GM19099 (cell line): ENCODE measurements at regions not wholly inside any gene's neighbourhood (a gene's known extent, or its start where the extent isn't known, plus 50 kb on each side); places are given as distances from the start of the nearest gene placed in this dataset.

Experiments used
- POLR2A ChIP-seq: IDR thresholded peaks from 3 replicates; pipeline ENCODE4 v1.6.1; 2011; ENCODE audit warnings: low read depth; ENCODE audit not compliant: insufficient read length; ENCODE audit errors: extremely low read depth

- TF ChIP-seq POLR2A: no peak
These were observed 397.7 kb upstream of the SMARCA2 start for GRCh38 chr9:1617419-1617818.

- no peak for TF ChIP-seq POLR2A
These were observed 395.0 kb upstream of the SMARCA2 start for GRCh38 chr9:1619915-1620710.

GRCh38 chr9:1637401-1637800 lies 377.7 kb upstream of the SMARCA2 start:
- TF ChIP-seq POLR2A: no peak

- TF ChIP-seq POLR2A: no peak
These were observed 376.0 kb upstream of the SMARCA2 start for GRCh38 chr9:1639166-1639565.

- no peak for TF ChIP-seq POLR2A
These were observed 367.4 kb upstream of the SMARCA2 start for GRCh38 chr9:1647776-1648175.

GRCh38 chr9:1653282-1653681 lies 361.9 kb upstream of the SMARCA2 start:
- TF ChIP-seq POLR2A: no peak

- no peak for TF ChIP-seq POLR2A
These were observed 356.3 kb upstream of the SMARCA2 start for GRCh38 chr9:1658661-1659362.

- no peak for TF ChIP-seq POLR2A
These were observed 355.8 kb upstream of the SMARCA2 start for GRCh38 chr9:1659363-1659690.

GRCh38 chr9:1668441-1668840 lies 346.7 kb upstream of the SMARCA2 start:
- TF ChIP-seq POLR2A: no peak

- TF ChIP-seq POLR2A: no peak
These were observed 341.8 kb upstream of the SMARCA2 start for GRCh38 chr9:1673300-1673699.

- no peak for TF ChIP-seq POLR2A
These were observed 338.4 kb upstream of the SMARCA2 start for GRCh38 chr9:1676771-1677170.

GRCh38 chr9:1683951-1684350 lies 331.2 kb upstream of the SMARCA2 start:
- TF ChIP-seq POLR2A: no peak

- no peak for TF ChIP-seq POLR2A
These were observed 316.2 kb upstream of the SMARCA2 start for GRCh38 chr9:1698991-1699390.

- no peak for TF ChIP-seq POLR2A
These were observed 314.0 kb upstream of the SMARCA2 start for GRCh38 chr9:1701113-1701512.

GRCh38 chr9:1702701-1703100 lies 312.4 kb upstream of the SMARCA2 start:
- no peak for TF ChIP-seq POLR2A

- no peak for TF ChIP-seq POLR2A
These were observed 307.9 kb upstream of the SMARCA2 start for GRCh38 chr9:1707291-1707690.
